DOHH2 (cell line): ENCODE measurements at regions not wholly inside any gene's neighbourhood (a gene's known extent, or its start where the extent isn't known, plus 50 kb on each side); places are given as distances from the start of the nearest gene placed in this dataset.

ENCODE experiments used
- CTCF ChIP-seq: fragments of 200-600 bp; sonication (generic); IDR thresholded peaks from one replicate; pipeline ENCODE4 v1.5.1; 2014; ENCODE audit warnings: antibody characterized with exemption, mild to moderate bottlenecking, low read depth, low read length; ENCODE audit not compliant: poor library complexity, severe bottlenecking
- EZH2phosphoT487 ChIP-seq: fragments of 200-600 bp; sonication (generic); IDR thresholded peaks from 2 replicates; pipeline ENCODE4 v1.6.1; 2017; ENCODE audit warnings: borderline replicate concordance, mild to moderate bottlenecking, antibody characterized with exemption, low read length, moderate library complexity, mixed read lengths

GRCh38 chr18:44143072-44143471, 537.6 kb upstream of the SETBP1 start:
- TF ChIP-seq CTCF: no peak
- TF ChIP-seq EZH2phosphoT487: no peak
